ENCODE measurements at regions not wholly inside any gene's neighbourhood (a gene's known extent, or its start where the extent isn't known, plus 50 kb on each side); places are given as distances from the start of the nearest gene placed in this dataset.

DNA sequence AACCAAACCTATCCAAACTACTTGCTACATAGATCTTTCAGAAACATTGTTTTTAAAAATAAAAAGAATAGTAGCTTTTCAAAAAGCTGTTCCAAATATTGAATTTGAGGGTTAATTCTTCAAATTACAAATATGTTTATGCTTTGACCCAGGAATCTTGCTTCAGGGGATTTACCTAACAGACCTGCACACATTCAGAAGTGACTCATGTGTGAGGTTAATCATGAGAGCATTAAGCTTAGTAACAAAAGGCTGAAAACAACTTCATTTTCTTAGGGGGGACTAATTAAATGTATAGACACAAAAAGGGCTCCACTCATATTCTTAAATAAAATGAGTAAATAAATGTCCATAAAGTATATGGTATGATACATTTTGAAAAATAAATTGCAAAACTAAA lies 672.4 kb upstream of the FLRT2 start:
- Histone ChIP-seq H3K4me3 (no peak overlapping the region), H3K9me3 (peaks cover 10% of the 10 kb centered on the region), H3K36me3 (ENCODE audit: low read depth) (no peaks in the 10 kb centered on the region), H3K4me1 (ENCODE audit: low read depth) (no peaks in the 10 kb centered on the region)
- ATAC-seq (no peak), DNase-seq (no peak)
- intact Hi-C loops (cut with DNase I, micrococcal nuclease) = no loop called here
- TF ChIP-seq CTCF (IDR thresholded peaks at IDR 0.05) = no peak

DNA sequence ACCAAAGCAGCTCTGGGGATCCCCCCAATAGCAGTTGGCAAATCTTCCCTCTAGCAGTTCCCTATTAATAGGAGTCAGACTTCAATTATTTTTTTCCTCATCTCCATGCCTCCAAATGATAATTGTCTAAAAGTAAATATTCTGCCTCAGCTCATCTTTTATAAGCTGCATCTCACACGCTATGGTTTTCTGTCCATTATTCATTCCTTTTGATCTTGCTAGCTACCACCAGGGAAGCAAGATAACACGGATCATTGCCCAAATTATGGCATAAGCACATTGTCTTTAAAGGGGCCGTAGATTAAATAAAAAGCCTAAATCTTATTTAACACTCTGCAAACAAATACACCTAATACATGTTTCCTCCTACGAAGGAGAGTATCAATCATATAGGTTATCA lies 670.8 kb upstream of the FLRT2 start:
- no peak overlapping the region for H3K4me3 ChIP-seq
- TF ChIP-seq CTCF (IDR thresholded peaks at IDR 0.05) = no peak
- peaks cover 17% of the 10 kb centered on the region for H3K9me3 ChIP-seq
- DNase-seq (no peak), ATAC-seq (no peak)
- intact Hi-C loops (cut with DNase I, micrococcal nuclease) = no loop called here
- H3K36me3 ChIP-seq (ENCODE audit: low read depth) = no peaks in the 10 kb centered on the region
- no peaks in the 10 kb centered on the region for H3K4me1 ChIP-seq (ENCODE audit: low read depth)

DNA sequence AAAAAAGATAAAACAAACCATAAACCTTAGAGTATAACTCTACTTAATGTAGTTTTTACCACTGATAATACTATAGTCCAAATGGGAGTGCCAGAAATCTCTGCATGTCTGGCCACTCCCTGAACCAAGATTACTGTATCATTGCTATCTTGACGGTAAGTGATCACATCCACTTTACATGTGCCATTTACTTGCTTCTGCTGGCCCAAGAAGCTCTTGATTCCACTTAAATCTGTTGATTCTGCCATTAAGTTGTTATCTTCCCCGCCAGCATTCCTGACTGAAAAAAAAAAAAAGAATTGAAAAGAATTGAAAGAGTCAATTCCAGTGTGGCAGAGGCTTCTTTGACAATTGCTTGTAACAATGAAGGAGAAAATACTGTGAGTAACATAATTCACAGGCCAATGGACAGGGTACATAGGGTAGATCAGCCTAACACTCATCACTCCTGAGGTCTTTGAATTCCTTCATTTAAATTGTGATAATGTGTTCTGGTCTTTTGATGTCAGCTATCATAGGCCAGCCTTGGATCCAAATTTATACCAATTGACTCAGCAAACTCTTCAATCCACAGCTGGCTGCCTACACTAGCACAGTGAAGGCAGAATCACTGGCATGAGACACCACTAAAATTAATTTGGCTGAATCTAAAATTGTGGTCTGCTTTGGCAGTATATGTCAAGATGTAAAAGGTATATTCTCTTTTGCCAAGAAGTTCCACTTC lies 665.2 kb upstream of the FLRT2 start:
- intact Hi-C loops (cut with DNase I, micrococcal nuclease) = no loop called here
- Histone ChIP-seq H3K4me1 (ENCODE audit: low read depth) (no peaks in the 10 kb centered on the region), H3K4me3 (no peak overlapping the region), H3K36me3 (ENCODE audit: low read depth) (no peaks in the 10 kb centered on the region), H3K9me3 (peaks cover 23% of the 10 kb centered on the region)
- no peak for TF ChIP-seq CTCF (IDR thresholded peaks at IDR 0.05)
- ATAC-seq (no peak), DNase-seq (no peak)

DNA sequence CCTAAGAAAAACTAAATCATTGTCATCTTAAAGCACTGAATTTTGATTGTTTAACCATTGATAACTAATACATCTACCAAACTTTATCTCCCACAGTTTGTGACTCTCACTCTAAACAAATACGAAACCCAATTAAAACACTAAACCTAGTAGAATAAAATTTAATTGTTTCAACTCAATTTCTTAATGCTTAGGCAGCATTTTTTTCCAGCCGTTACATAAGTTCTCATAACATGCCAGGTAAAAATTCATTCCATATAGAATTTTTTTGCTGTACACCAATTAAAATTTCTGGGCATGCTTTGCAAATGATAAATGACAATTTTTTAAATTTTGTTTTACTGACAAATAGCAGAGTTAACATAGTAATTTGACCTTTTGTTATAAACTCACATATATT lies 658.2 kb upstream of the FLRT2 start:
- Histone ChIP-seq H3K4me3 (no peak overlapping the region), H3K36me3 (ENCODE audit: low read depth) (no peaks in the 10 kb centered on the region), H3K4me1 (ENCODE audit: low read depth) (no peaks in the 10 kb centered on the region), H3K9me3 (peaks cover 9% of the 10 kb centered on the region)
- TF ChIP-seq CTCF (IDR thresholded peaks at IDR 0.05) = no peak
- intact Hi-C loops (cut with DNase I, micrococcal nuclease) = no loop called here
- DNase-seq (no peak), ATAC-seq (no peak)

DNA sequence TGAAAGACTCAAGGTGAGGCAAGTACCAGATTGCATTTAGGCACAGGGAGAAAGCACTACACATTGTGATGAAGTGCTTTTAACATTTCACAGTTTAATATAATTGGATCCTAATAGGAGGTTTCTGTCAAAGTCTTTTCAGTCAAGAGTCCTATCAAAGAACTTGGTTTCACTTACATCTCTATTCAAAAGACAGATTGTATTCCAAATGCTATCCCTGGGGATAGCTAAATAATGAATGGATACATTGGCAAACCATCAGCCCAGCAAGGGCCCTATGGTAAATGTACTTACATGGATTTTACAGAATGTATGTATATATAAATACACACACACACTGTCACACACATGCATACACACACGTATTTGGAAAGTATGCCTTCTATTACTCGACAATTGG lies 655.5 kb upstream of the FLRT2 start:
- DNase-seq (no peak), ATAC-seq (no peak)
- intact Hi-C loops (cut with DNase I, micrococcal nuclease) = no loop called here
- Histone ChIP-seq H3K36me3 (ENCODE audit: low read depth) (no peaks in the 10 kb centered on the region), H3K4me3 (no peak overlapping the region), H3K4me1 (ENCODE audit: low read depth) (no peaks in the 10 kb centered on the region), H3K9me3 (peaks cover 7% of the 10 kb centered on the region)
- no peak for TF ChIP-seq CTCF (IDR thresholded peaks at IDR 0.05)

DNA sequence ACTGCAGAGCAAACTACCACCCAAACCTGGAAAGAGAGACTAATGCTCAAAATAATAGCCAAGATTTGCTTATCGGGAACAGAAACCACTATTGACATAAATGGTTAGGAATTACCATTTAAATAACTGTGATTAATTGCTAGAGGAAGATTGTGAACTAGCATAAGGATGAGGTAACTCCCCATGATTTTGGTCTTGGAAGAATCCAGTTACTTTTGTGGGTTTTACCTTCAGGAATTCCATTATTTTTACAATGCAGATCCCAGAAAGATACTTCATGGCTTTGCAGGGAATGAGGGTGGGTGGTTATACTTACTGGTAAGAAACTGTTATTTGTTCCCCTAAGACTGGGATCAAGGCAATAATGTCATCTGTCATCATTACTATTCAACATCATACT lies 652.9 kb upstream of the FLRT2 start:
- intact Hi-C loops (cut with DNase I, micrococcal nuclease) = no loop called here
- DNase-seq = no peak
- no peak for ATAC-seq
- Histone ChIP-seq H3K4me3 (no peak overlapping the region), H3K9me3 (peaks cover 7% of the 10 kb centered on the region), H3K36me3 (ENCODE audit: low read depth) (no peaks in the 10 kb centered on the region), H3K4me1 (ENCODE audit: low read depth) (no peaks in the 10 kb centered on the region)
- TF ChIP-seq CTCF (IDR thresholded peaks at IDR 0.05) = no peak

Measured in mucosa of descending colon (tissue), 3 donors.